ENCODE measurements at regions not wholly inside any gene's neighbourhood (a gene's known extent, or its start where the extent isn't known, plus 50 kb on each side); places are given as distances from the start of the nearest gene placed in this dataset.

- Histone ChIP-seq H3K36me3 (no peaks in the 10 kb centered on the region), H3K4me1 (no peaks in the 10 kb centered on the region), H3K9me3 (no peaks in the 10 kb centered on the region), H3K4me3 (no peak overlapping the region), H3K27ac (no peak overlapping the region), H3K27me3 (no peaks in the 10 kb centered on the region)
- intact Hi-C loops (cut with DNase I), result no loop called here
- no peak for DNase-seq (ENCODE audit: low spot score in 2 of 2)
- TF ChIP-seq, protein P1, sequence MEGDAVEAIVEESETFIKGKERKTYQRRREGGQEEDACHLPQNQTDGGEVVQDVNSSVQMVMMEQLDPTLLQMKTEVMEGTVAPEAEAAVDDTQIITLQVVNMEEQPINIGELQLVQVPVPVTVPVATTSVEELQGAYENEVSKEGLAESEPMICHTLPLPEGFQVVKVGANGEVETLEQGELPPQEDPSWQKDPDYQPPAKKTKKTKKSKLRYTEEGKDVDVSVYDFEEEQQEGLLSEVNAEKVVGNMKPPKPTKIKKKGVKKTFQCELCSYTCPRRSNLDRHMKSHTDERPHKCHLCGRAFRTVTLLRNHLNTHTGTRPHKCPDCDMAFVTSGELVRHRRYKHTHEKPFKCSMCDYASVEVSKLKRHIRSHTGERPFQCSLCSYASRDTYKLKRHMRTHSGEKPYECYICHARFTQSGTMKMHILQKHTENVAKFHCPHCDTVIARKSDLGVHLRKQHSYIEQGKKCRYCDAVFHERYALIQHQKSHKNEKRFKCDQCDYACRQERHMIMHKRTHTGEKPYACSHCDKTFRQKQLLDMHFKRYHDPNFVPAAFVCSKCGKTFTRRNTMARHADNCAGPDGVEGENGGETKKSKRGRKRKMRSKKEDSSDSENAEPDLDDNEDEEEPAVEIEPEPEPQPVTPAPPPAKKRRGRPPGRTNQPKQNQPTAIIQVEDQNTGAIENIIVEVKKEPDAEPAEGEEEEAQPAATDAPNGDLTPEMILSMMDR (IDR thresholded peaks at IDR 0.05), result no peak
Observed at GRCh38 chr2:107027810-107028209, 141.8 kb upstream of the ST6GAL2 start.

DNA sequence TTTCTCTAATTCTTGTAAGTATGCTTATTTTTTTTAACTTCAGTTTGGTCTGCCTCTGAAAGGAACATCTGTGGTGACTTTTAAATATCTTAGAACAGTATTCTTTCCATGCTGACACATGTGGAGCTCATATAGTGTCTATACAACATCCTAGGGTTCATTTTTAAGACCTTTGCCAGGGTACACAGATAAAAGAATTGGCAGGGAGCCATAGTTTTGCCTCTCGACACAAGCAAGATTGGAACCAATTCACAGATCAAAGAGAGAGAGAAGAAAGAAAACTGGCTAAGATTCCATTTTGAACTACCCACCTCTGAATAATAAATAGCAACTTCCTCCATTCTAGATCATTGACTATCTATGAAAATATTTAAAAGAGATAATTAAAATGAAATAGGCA is 142.7 kb upstream of the ST6GAL2 start:
- H3K4me3 ChIP-seq, result no peak overlapping the region

GRCh38 chr2:107036293-107036692 is 150.3 kb upstream of the ST6GAL2 start:
- TF ChIP-seq, protein P1 (IDR thresholded peaks at IDR 0.05), result no peak
- no peak overlapping the region for H3K4me3 ChIP-seq
- intact Hi-C loops (cut with DNase I), result no loop called here
- H3K4me1 ChIP-seq, result no peaks in the 10 kb centered on the region
- no peaks in the 10 kb centered on the region for H3K27me3 ChIP-seq
- H3K36me3 ChIP-seq, result no peaks in the 10 kb centered on the region
- no peaks in the 10 kb centered on the region for H3K9me3 ChIP-seq
- no peak for DNase-seq (ENCODE audit: low spot score in 2 of 2)
- no peak overlapping the region for H3K27ac ChIP-seq

More for the DNA sequence above, 142.7 kb upstream of the ST6GAL2 start:
- no peaks in the 10 kb centered on the region for H3K36me3 ChIP-seq
- no peak for DNase-seq (ENCODE audit: low spot score in 2 of 2)
- H3K27me3 ChIP-seq, result no peaks in the 10 kb centered on the region
- intact Hi-C loops (cut with DNase I), result no loop called here
- no peaks in the 10 kb centered on the region for H3K4me1 ChIP-seq
- no peak overlapping the region for H3K27ac ChIP-seq
- no peaks in the 10 kb centered on the region for H3K9me3 ChIP-seq
- TF ChIP-seq, protein P1 (IDR thresholded peaks at IDR 0.05), result no peak

GRCh38 chr2:107062173-107062572 is 176.2 kb upstream of the ST6GAL2 start:
- intact Hi-C loops (cut with DNase I), result no loop called here
- DNase-seq (ENCODE audit: low spot score in 2 of 2), result no peak
- no peaks in the 10 kb centered on the region for H3K36me3 ChIP-seq
- H3K27me3 ChIP-seq, result no peaks in the 10 kb centered on the region
- no peak overlapping the region for H3K27ac ChIP-seq
- H3K9me3 ChIP-seq, result no peaks in the 10 kb centered on the region
- no peak overlapping the region for H3K4me3 ChIP-seq
- no peaks in the 10 kb centered on the region for H3K4me1 ChIP-seq
- TF ChIP-seq, protein P1 (IDR thresholded peaks at IDR 0.05), result no peak

- TF ChIP-seq, protein P1 (IDR thresholded peaks at IDR 0.05), result no peak
- Histone ChIP-seq H3K27ac (no peak overlapping the region), H3K9me3 (no peaks in the 10 kb centered on the region), H3K27me3 (no peaks in the 10 kb centered on the region), H3K4me1 (no peaks in the 10 kb centered on the region), H3K36me3 (no peaks in the 10 kb centered on the region), H3K4me3 (no peak overlapping the region)
- DNase-seq (ENCODE audit: low spot score in 2 of 2), result no peak
- intact Hi-C loops (cut with DNase I), result no loop called here
Observed at GRCh38 chr2:107062599-107063220, 176.7 kb upstream of the ST6GAL2 start.

- DNase-seq (ENCODE audit: low spot score in 2 of 2), result no peak
- H3K4me1 ChIP-seq, result no peaks in the 10 kb centered on the region
- TF ChIP-seq, protein P1 (IDR thresholded peaks at IDR 0.05), result no peak
- no peak overlapping the region for H3K27ac ChIP-seq
- no peaks in the 10 kb centered on the region for H3K27me3 ChIP-seq
- no peaks in the 10 kb centered on the region for H3K9me3 ChIP-seq
- intact Hi-C loops (cut with DNase I), result no loop called here
- no peaks in the 10 kb centered on the region for H3K36me3 ChIP-seq
- no peak overlapping the region for H3K4me3 ChIP-seq
Observed at GRCh38 chr2:107063228-107063627, 177.3 kb upstream of the ST6GAL2 start.
